Breast epithelium (tissue), 3 donors: ENCODE measurements at regions not wholly inside any gene's neighbourhood (a gene's known extent, or its start where the extent isn't known, plus 50 kb on each side); places are given as distances from the start of the nearest gene placed in this dataset.

Experiments
- CTCF ChIP-seq, 3 donors: fragments of 450-650 bp; IDR thresholded peaks; one replicate each; pipeline ENCODE4 v1.5.1; 2016 to 2017; ENCODE audit warnings: antibody characterized with exemption in 3 of 3, mild to moderate bottlenecking in 3 of 3, moderate library complexity in 3 of 3
- POLR2A ChIP-seq: fragments of 450-650 bp; IDR thresholded peaks from one replicate; pipeline ENCODE4 v1.6.1; 2016; ENCODE audit warnings: antibody characterized with exemption, mild to moderate bottlenecking, moderate library complexity

GRCh38 chr12:58030566-58031279 lies 89.4 kb downstream of the ATP23 start:
- TF ChIP-seq CTCF (IDR thresholded peaks at IDR 0.05) (no peak), POLR2A (no peak)
